GM13976 (cell line): ENCODE measurements at regions not wholly inside any gene's neighbourhood (a gene's known extent, or its start where the extent isn't known, plus 50 kb on each side); places are given as distances from the start of the nearest gene placed in this dataset.

ENCODE experiments used
- DNase-seq: peaks from one replicate; pipeline ENCODE4 v3.0.0; 2012; ENCODE audit warnings: low spot score
- in situ Hi-C: fragments of 300-500 bp; cut with MboI; formaldehyde crosslinking; loops from one replicate; pipeline ENCODE4 v1.12.0; 2022; ENCODE audit warnings: low sequenced_read_pairs, mixed read lengths, inconsistent platforms; ENCODE audit not compliant: unreplicated experiment
- TF ChIP-seq, protein P1 (sequence below): IDR thresholded peaks from 2 replicates; pipeline ENCODE4 v1.5.1; 2012; ENCODE audit warnings: borderline replicate concordance, mild to moderate bottlenecking; ENCODE audit not compliant: insufficient read depth; ENCODE audit errors: extremely low read depth, missing control alignments, control extremely low read depth

DNA sequence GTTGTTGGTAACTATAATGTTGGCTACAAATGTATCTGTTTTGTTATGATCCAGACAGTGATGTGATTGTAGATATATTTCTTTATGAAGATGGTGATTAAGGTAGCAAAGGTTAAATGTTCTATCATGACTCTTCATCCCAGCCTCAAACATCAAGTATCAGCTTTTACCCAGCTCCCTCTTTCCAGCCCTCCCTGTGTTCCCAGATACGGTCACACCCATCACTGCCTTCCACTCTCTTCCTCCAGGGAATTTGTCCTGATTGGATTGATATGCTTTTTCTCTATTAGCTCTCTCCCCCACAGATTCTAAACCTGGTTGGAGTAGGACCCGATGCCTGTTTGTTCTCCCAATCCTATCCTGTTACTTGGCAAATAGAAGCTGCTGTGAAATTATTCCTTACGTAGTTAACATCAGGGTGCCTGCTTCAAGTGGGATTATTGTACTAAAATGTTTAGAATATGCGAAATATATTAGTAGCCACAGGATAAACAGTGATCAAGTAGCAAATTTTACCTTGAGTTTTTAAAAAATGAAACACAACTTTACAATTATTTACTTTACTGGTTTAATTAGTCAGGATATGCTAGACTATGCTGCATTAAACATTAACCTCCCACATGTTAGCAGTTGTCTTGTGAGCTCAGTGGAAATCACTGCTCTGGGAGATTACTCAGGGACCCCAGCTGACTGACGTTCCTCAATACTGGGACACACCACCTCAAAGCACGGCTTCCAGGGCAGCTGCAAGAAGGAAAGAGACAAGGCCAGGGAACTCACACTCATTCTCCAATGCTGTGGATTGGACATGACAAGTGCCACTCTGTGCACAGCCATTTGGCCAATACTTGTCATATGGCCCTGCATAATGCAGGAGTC is 165.3 kb downstream of the ALX1 start:
- DNase-seq: no peak
- TF ChIP-seq, protein P1, sequence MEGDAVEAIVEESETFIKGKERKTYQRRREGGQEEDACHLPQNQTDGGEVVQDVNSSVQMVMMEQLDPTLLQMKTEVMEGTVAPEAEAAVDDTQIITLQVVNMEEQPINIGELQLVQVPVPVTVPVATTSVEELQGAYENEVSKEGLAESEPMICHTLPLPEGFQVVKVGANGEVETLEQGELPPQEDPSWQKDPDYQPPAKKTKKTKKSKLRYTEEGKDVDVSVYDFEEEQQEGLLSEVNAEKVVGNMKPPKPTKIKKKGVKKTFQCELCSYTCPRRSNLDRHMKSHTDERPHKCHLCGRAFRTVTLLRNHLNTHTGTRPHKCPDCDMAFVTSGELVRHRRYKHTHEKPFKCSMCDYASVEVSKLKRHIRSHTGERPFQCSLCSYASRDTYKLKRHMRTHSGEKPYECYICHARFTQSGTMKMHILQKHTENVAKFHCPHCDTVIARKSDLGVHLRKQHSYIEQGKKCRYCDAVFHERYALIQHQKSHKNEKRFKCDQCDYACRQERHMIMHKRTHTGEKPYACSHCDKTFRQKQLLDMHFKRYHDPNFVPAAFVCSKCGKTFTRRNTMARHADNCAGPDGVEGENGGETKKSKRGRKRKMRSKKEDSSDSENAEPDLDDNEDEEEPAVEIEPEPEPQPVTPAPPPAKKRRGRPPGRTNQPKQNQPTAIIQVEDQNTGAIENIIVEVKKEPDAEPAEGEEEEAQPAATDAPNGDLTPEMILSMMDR: no peak
- in situ Hi-C loops: no loop called here

DNA sequence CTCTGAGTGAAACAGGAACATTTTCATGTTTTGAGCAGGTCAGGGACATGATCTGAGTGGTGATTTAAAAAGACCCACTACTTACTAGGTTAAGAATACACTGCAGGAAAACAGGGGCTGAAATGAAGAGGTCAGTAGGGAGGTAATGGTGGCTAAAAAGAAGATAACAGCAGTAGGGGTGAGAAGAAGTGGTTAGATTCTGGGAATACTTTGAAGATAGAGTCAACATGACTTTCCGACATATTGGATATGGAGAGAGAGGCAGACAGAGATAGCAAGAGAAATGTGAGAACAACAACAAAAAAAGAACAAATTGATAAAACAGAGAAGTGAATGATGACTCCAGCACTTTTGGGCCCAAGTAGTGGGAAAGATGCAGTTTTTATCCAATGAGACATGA is 168.0 kb downstream of the ALX1 start:
- no peak for DNase-seq
- in situ Hi-C loops: no loop called here
- TF ChIP-seq, protein P1: no peak

DNA sequence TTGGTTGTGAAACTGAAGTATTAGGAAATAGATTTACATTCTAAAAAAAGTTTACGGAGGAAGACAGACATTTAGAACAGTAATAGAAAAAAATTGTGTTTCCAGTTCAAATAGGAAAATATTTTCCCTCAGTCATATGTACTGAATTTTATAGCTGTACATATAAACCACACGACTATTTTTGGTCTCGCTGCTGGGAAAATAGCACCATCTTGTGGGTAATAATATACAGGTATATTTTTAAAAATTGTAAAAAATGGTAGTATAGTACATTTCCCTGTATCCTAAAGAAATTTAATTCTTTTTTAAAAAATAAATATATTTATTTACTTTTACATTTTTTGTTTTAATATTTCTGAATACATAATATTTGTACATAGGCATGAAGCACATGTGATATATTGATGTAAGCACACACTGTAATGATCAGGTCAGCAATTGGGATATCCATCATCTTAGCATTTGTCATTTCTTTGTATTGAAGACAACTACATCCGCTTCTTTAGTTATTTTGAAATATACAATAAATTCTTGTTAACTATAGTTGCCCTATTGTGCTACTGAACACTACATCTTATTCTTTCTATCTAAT is 168.6 kb downstream of the ALX1 start:
- TF ChIP-seq, protein P1: no peak
- no peak for DNase-seq
- in situ Hi-C loops: no loop called here

DNA sequence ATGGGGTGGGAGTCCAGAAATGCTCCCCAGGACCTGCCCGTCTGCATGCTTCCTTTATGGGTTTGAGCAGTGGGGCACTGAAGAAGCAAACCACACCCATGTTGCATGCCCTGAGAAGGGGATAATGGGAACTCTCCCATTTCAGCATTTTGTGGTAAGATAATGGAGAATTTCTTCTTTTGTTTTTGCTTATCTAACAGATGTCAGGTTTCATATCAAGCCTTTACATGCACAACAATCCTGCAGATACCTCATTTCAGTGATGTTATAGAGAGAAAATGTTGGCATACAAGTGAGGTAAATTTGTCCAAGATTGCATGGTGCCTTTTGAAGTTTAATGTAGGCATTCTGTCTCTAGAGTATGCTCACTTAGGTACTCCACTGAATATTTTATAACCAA is 177.0 kb downstream of the ALX1 start:
- DNase-seq: no peak
- TF ChIP-seq, protein P1: no peak
- in situ Hi-C loops: no loop called here

DNA sequence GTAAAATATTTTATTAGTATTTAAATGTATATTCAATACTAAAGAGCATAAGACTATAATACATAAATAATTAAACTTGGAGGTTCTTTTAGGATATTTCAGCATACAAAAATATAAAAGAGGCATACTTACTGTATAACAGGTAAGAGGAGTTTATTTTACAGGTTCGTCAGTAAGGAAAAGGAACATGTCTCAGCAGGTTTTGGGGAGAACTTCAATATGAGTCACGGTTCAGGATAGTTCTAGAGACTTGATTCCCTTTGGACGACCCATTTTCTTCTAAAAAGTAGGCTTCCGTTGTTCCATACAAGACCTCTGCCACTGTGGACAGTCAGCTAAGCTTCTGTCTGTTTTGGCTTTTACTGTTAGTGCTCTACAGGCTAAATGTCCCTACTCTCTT is 181.1 kb downstream of the ALX1 start:
- TF ChIP-seq, protein P1: no peak
- in situ Hi-C loops: no loop called here
- DNase-seq: no peak

DNA sequence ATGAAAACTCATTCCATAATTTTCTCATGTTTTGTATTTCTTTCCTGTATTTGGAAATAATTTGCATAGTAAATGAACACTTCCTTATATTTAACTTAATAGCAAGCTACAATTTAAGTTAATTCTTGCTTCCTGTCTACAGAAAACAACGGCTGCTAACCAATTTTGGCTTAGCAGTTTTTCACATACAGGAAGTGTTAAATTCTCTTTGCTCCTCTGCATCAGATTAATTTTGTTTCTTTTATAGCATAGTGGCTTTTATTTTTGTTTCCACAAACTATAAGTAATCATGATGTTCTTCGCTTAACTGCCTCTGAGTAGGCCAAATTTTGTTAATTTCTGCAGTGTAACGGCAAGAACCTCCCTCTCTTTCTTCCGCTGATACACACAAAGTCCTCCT is 182.9 kb downstream of the ALX1 start:
- TF ChIP-seq, protein P1: no peak
- in situ Hi-C loops: no loop called here
- no peak for DNase-seq

DNA sequence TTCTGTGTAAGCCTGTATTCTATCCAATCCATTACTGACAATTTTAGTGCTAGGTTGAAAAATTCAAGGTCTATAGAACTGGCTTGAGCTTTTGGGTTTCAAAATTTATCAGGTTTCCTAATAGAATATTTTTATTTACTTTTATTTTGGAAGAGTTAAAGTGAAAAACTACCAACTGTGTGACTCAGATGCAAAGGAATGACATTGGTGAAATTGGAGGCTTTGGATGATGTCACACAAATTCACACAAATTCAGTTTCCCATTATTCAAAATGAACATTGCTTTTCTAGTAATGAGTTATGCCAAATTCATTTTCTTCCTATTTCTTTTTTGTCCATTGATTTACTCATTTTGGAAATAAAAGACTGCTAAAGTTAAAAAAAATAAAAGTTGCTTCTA is 186.9 kb downstream of the ALX1 start:
- in situ Hi-C loops: no loop called here
- TF ChIP-seq, protein P1: no peak
- no peak for DNase-seq
